ENCODE measurements at regions not wholly inside any gene's neighbourhood (a gene's known extent, or its start where the extent isn't known, plus 50 kb on each side); places are given as distances from the start of the nearest gene placed in this dataset.
"Not testable (repeated sequence)": the region's sequence is repeated elsewhere in the genome, so short reads cannot be mapped to it uniquely, and the experiment has no call there.

- not testable (repeated sequence) for DNase-seq (ENCODE audit: low spot score)
Observed at GRCh38 chr7:150096213-150096994, 222.6 kb downstream of the ATP6V0E2 start.

GRCh38 chr7:150098592-150098991 lies 224.6 kb upstream of the LRRC61 start:
- not testable (repeated sequence) for DNase-seq (ENCODE audit: low spot score)

GRCh38 chr7:150101282-150101681 lies 221.9 kb upstream of the LRRC61 start:
- DNase-seq (ENCODE audit: low spot score) = not testable (repeated sequence)

GRCh38 chr7:150107283-150107682 lies 215.9 kb upstream of the LRRC61 start:
- not testable (repeated sequence) for DNase-seq (ENCODE audit: low spot score)

- not testable (repeated sequence) for DNase-seq (ENCODE audit: low spot score)
Observed at GRCh38 chr7:150110375-150110820, 212.8 kb upstream of the LRRC61 start.

- not testable (repeated sequence) for DNase-seq (ENCODE audit: low spot score)
Observed at GRCh38 chr7:150110882-150111281, 212.3 kb upstream of the LRRC61 start.

- DNase-seq (ENCODE audit: low spot score) = not testable (repeated sequence)
Observed at GRCh38 chr7:150111373-150112139, 211.6 kb upstream of the LRRC61 start.

GRCh38 chr7:150113301-150113700 lies 209.9 kb upstream of the LRRC61 start:
- not testable (repeated sequence) for DNase-seq (ENCODE audit: low spot score)

GRCh38 chr7:150114591-150114990 lies 208.6 kb upstream of the LRRC61 start:
- not testable (repeated sequence) for DNase-seq (ENCODE audit: low spot score)

- not testable (repeated sequence) for DNase-seq (ENCODE audit: low spot score)
Observed at GRCh38 chr7:150119966-150120365, 203.2 kb upstream of the LRRC61 start.

GRCh38 chr7:150125831-150126230 lies 197.3 kb upstream of the LRRC61 start:
- DNase-seq (ENCODE audit: low spot score) = not testable (repeated sequence)

GRCh38 chr7:150134451-150134850 lies 188.7 kb upstream of the LRRC61 start:
- DNase-seq (ENCODE audit: low spot score) = not testable (repeated sequence)

GRCh38 chr7:150135620-150136190 lies 187.4 kb upstream of the LRRC61 start:
- DNase-seq (ENCODE audit: low spot score) = not testable (repeated sequence)

GRCh38 chr7:150139840-150140239 lies 183.3 kb upstream of the LRRC61 start:
- DNase-seq (ENCODE audit: low spot score) = not testable (repeated sequence)

GRCh38 chr7:150141525-150142345 lies 181.4 kb upstream of the LRRC61 start:
- not testable (repeated sequence) for DNase-seq (ENCODE audit: low spot score)

- not testable (repeated sequence) for DNase-seq (ENCODE audit: low spot score)
Observed at GRCh38 chr7:150146124-150146523, 177.0 kb upstream of the LRRC61 start.

- DNase-seq (ENCODE audit: low spot score) = not testable (repeated sequence)
Observed at GRCh38 chr7:150147524-150147923, 175.6 kb upstream of the LRRC61 start.

- not testable (repeated sequence) for DNase-seq (ENCODE audit: low spot score)
Observed at GRCh38 chr7:150156015-150156414, 167.1 kb upstream of the LRRC61 start.

- not testable (repeated sequence) for DNase-seq (ENCODE audit: low spot score)
Observed at GRCh38 chr7:150158696-150159095, 164.5 kb upstream of the LRRC61 start.

GRCh38 chr7:150169515-150169914 lies 153.6 kb upstream of the LRRC61 start:
- not testable (repeated sequence) for DNase-seq (ENCODE audit: low spot score)

GRCh38 chr7:150169943-150170490 lies 153.1 kb upstream of the LRRC61 start:
- not testable (repeated sequence) for DNase-seq (ENCODE audit: low spot score)
